ENCODE measurements at regions not wholly inside any gene's neighbourhood (a gene's known extent, or its start where the extent isn't known, plus 50 kb on each side); places are given as distances from the start of the nearest gene placed in this dataset.

- H3K36me3 ChIP-seq (ENCODE audit: control insufficient read depth, insufficient read depth, low read length): no peaks in the 10 kb centered on the region
- H3K4me3 ChIP-seq (ENCODE audit: insufficient read depth, low read depth, low read length): no peak overlapping the region
- 88 to 90% methylated on average over 1 to 2 of the region's 2 CpGs for WGBS, 2 experiments
- no peaks in the 10 kb centered on the region for H3K4me1 ChIP-seq (ENCODE audit: control insufficient read depth, insufficient read depth, low read length)
- no peaks in the 10 kb centered on the region for H3K27me3 ChIP-seq (ENCODE audit: control insufficient read depth, insufficient read depth, low read length, poor library complexity, severe bottlenecking)
- no peaks in the 10 kb centered on the region for H3K9me3 ChIP-seq (ENCODE audit: control insufficient read depth, low read length)
- no peak overlapping the region for H3K27ac ChIP-seq (ENCODE audit: insufficient read depth, low read depth, low read length, poor library complexity, severe bottlenecking)
Observed at GRCh38 chr2:34254272-34254878, 655.3 kb upstream of the FAM98A start.

- Histone ChIP-seq H3K4me1 (ENCODE audit: control insufficient read depth, insufficient read depth, low read length) (no peaks in the 10 kb centered on the region), H3K27me3 (ENCODE audit: control insufficient read depth, insufficient read depth, low read length, poor library complexity, severe bottlenecking) (no peaks in the 10 kb centered on the region), H3K9me3 (ENCODE audit: control insufficient read depth, low read length) (no peaks in the 10 kb centered on the region), H3K27ac (ENCODE audit: insufficient read depth, low read depth, low read length, poor library complexity, severe bottlenecking) (no peak overlapping the region), H3K36me3 (ENCODE audit: control insufficient read depth, insufficient read depth, low read length) (no peaks in the 10 kb centered on the region), H3K4me3 (ENCODE audit: insufficient read depth, low read depth, low read length) (no peak overlapping the region)
- WGBS, 2 experiments: 62 to 63% methylated on average over 3 of the region's 3 CpGs
Observed at GRCh38 chr2:34252111-34252510, 653.0 kb upstream of the FAM98A start.

GRCh38 chr2:34251578-34251977 lies 652.5 kb upstream of the FAM98A start:
- Histone ChIP-seq H3K4me3 (ENCODE audit: insufficient read depth, low read depth, low read length) (no peak overlapping the region), H3K9me3 (ENCODE audit: control insufficient read depth, low read length) (no peaks in the 10 kb centered on the region), H3K27ac (ENCODE audit: insufficient read depth, low read depth, low read length, poor library complexity, severe bottlenecking) (no peak overlapping the region), H3K36me3 (ENCODE audit: control insufficient read depth, insufficient read depth, low read length) (no peaks in the 10 kb centered on the region), H3K27me3 (ENCODE audit: control insufficient read depth, insufficient read depth, low read length, poor library complexity, severe bottlenecking) (no peaks in the 10 kb centered on the region), H3K4me1 (ENCODE audit: control insufficient read depth, insufficient read depth, low read length) (no peaks in the 10 kb centered on the region)

- Histone ChIP-seq H3K4me1 (ENCODE audit: control insufficient read depth, insufficient read depth, low read length) (no peaks in the 10 kb centered on the region), H3K27ac (ENCODE audit: insufficient read depth, low read depth, low read length, poor library complexity, severe bottlenecking) (no peak overlapping the region), H3K27me3 (ENCODE audit: control insufficient read depth, insufficient read depth, low read length, poor library complexity, severe bottlenecking) (peaks cover 63% of the 10 kb centered on the region), H3K36me3 (ENCODE audit: control insufficient read depth, insufficient read depth, low read length) (no peaks in the 10 kb centered on the region), H3K4me3 (ENCODE audit: insufficient read depth, low read depth, low read length) (no peak overlapping the region), H3K9me3 (ENCODE audit: control insufficient read depth, low read length) (no peaks in the 10 kb centered on the region)
- 95% methylated on average over 3 of the region's 3 CpGs for WGBS, 2 experiments
Observed at GRCh38 chr2:34244195-34244594, 645.1 kb upstream of the FAM98A start.

GRCh38 chr2:34242763-34243123 lies 643.6 kb upstream of the FAM98A start:
- H3K4me3 ChIP-seq (ENCODE audit: insufficient read depth, low read depth, low read length): no peak overlapping the region
- no peaks in the 10 kb centered on the region for H3K36me3 ChIP-seq (ENCODE audit: control insufficient read depth, insufficient read depth, low read length)
- H3K27ac ChIP-seq (ENCODE audit: insufficient read depth, low read depth, low read length, poor library complexity, severe bottlenecking): no peak overlapping the region
- 61 to 62% methylated on average over 3 of the region's 3 CpGs for WGBS, 2 experiments
- H3K27me3 ChIP-seq (ENCODE audit: control insufficient read depth, insufficient read depth, low read length, poor library complexity, severe bottlenecking): peaks cover 68% of the 10 kb centered on the region
- no peaks in the 10 kb centered on the region for H3K4me1 ChIP-seq (ENCODE audit: control insufficient read depth, insufficient read depth, low read length)
- H3K9me3 ChIP-seq (ENCODE audit: control insufficient read depth, low read length): no peaks in the 10 kb centered on the region

GRCh38 chr2:34241905-34242762 lies 643.0 kb upstream of the FAM98A start:
- no peaks in the 10 kb centered on the region for H3K9me3 ChIP-seq (ENCODE audit: control insufficient read depth, low read length)
- H3K36me3 ChIP-seq (ENCODE audit: control insufficient read depth, insufficient read depth, low read length): no peaks in the 10 kb centered on the region
- no peak overlapping the region for H3K27ac ChIP-seq (ENCODE audit: insufficient read depth, low read depth, low read length, poor library complexity, severe bottlenecking)
- no peaks in the 10 kb centered on the region for H3K4me1 ChIP-seq (ENCODE audit: control insufficient read depth, insufficient read depth, low read length)
- peaks cover 68% of the 10 kb centered on the region for H3K27me3 ChIP-seq (ENCODE audit: control insufficient read depth, insufficient read depth, low read length, poor library complexity, severe bottlenecking)
- no peak overlapping the region for H3K4me3 ChIP-seq (ENCODE audit: insufficient read depth, low read depth, low read length)
- WGBS, 2 experiments: 65 to 71% methylated on average over 6 of the region's 6 CpGs

GRCh38 chr2:34239511-34239910 lies 640.4 kb upstream of the FAM98A start:
- 82 to 93% methylated on average over 1 of the region's 1 CpG for WGBS, 2 experiments
- no peaks in the 10 kb centered on the region for H3K9me3 ChIP-seq (ENCODE audit: control insufficient read depth, low read length)
- no peaks in the 10 kb centered on the region for H3K36me3 ChIP-seq (ENCODE audit: control insufficient read depth, insufficient read depth, low read length)
- peaks cover 54% of the 10 kb centered on the region for H3K27me3 ChIP-seq (ENCODE audit: control insufficient read depth, insufficient read depth, low read length, poor library complexity, severe bottlenecking)
- no peak overlapping the region for H3K27ac ChIP-seq (ENCODE audit: insufficient read depth, low read depth, low read length, poor library complexity, severe bottlenecking)
- H3K4me3 ChIP-seq (ENCODE audit: insufficient read depth, low read depth, low read length): no peak overlapping the region
- H3K4me1 ChIP-seq (ENCODE audit: control insufficient read depth, insufficient read depth, low read length): no peaks in the 10 kb centered on the region

- WGBS, 2 experiments: 93 to 98% methylated on average over 2 of the region's 3 CpGs
- no peak overlapping the region for H3K27ac ChIP-seq (ENCODE audit: insufficient read depth, low read depth, low read length, poor library complexity, severe bottlenecking)
- H3K36me3 ChIP-seq (ENCODE audit: control insufficient read depth, insufficient read depth, low read length): no peaks in the 10 kb centered on the region
Observed at GRCh38 chr2:34234823-34235222, 635.7 kb upstream of the FAM98A start.

GRCh38 chr2:34229998-34230397 lies 630.9 kb upstream of the FAM98A start:
- Histone ChIP-seq H3K27ac (ENCODE audit: insufficient read depth, low read depth, low read length, poor library complexity, severe bottlenecking) (no peak overlapping the region), H3K4me1 (ENCODE audit: control insufficient read depth, insufficient read depth, low read length) (no peaks in the 10 kb centered on the region), H3K27me3 (ENCODE audit: control insufficient read depth, insufficient read depth, low read length, poor library complexity, severe bottlenecking) (no peaks in the 10 kb centered on the region), H3K9me3 (ENCODE audit: control insufficient read depth, low read length) (no peaks in the 10 kb centered on the region), H3K36me3 (ENCODE audit: control insufficient read depth, insufficient read depth, low read length) (no peaks in the 10 kb centered on the region), H3K4me3 (ENCODE audit: insufficient read depth, low read depth, low read length) (no peak overlapping the region)
- whole genome bisulfite sequencing, 2 experiments: 72 to 88% methylated on average over 1 of the region's 1 CpG

More at GRCh38 chr2:34234823-34235222, 635.7 kb upstream of the FAM98A start:
- Histone ChIP-seq H3K9me3 (ENCODE audit: control insufficient read depth, low read length) (no peaks in the 10 kb centered on the region), H3K4me1 (ENCODE audit: control insufficient read depth, insufficient read depth, low read length) (no peaks in the 10 kb centered on the region), H3K4me3 (ENCODE audit: insufficient read depth, low read depth, low read length) (no peak overlapping the region), H3K27me3 (ENCODE audit: control insufficient read depth, insufficient read depth, low read length, poor library complexity, severe bottlenecking) (peaks cover 9% of the 10 kb centered on the region)

- WGBS, 2 experiments: 91 to 94% methylated on average over 4 of the region's 4 CpGs
- no peaks in the 10 kb centered on the region for H3K9me3 ChIP-seq (ENCODE audit: control insufficient read depth, low read length)
- H3K4me1 ChIP-seq (ENCODE audit: control insufficient read depth, insufficient read depth, low read length): no peaks in the 10 kb centered on the region
- no peak overlapping the region for H3K4me3 ChIP-seq (ENCODE audit: insufficient read depth, low read depth, low read length)
- no peaks in the 10 kb centered on the region for H3K36me3 ChIP-seq (ENCODE audit: control insufficient read depth, insufficient read depth, low read length)
- no peaks in the 10 kb centered on the region for H3K27me3 ChIP-seq (ENCODE audit: control insufficient read depth, insufficient read depth, low read length, poor library complexity, severe bottlenecking)
- no peak overlapping the region for H3K27ac ChIP-seq (ENCODE audit: insufficient read depth, low read depth, low read length, poor library complexity, severe bottlenecking)
Observed at GRCh38 chr2:34215174-34215573, 616.1 kb upstream of the FAM98A start.

Measured in ectodermal cell (in vitro differentiated cells).